IMR-90 (cell line): ENCODE measurements at regions not wholly inside any gene's neighbourhood (a gene's known extent, or its start where the extent isn't known, plus 50 kb on each side); places are given as distances from the start of the nearest gene placed in this dataset.

Experiments
- ATAC-seq: fragments of 200-7000 bp; cut with Tn5 transposase; 2 replicates; pipeline ENCODE4 v1.9.1; 2020; ENCODE audit warnings: low read depth, mild to moderate bottlenecking, moderate library complexity
- BruUV-seq: library from RNA; stranded (reverse); fragments of 400-500 nt; replicated peaks from 2 replicates; lab custom pipeline; 2021; lab: Mats Ljungman, UMichigan
- CTCF ChIA-PET: fragments of 300-600 bp; formaldehyde crosslinking; extraction: SDS; loops from one replicate; lab custom pipeline; 2021; ENCODE audit warnings: antibody characterized with exemption; lab: Yijun Ruan, JAX
- POLR2A ChIA-PET: fragments of 300-600 bp; sonication (Branson Sonifier 250); formaldehyde crosslinking; loops from one replicate; lab custom pipeline; 2022; ENCODE audit warnings: antibody characterized with exemption; ENCODE audit not compliant: unreplicated experiment; lab: Charles Lee
- DNase-seq: peaks from one replicate; pipeline ENCODE4 v3.0.0; 2013
- H2AFZ ChIP-seq: replicated peaks from 2 replicates; pipeline ENCODE3; 2013; ENCODE audit warnings: low read length, mild to moderate bottlenecking; ENCODE audit not compliant: poor library complexity
- H2AK5ac ChIP-seq: 2 replicates; pipeline ENCODE4 v1.6.1; 2013; ENCODE audit warnings: low read depth, low read length, inconsistent platforms
- H2AK9ac ChIP-seq: replicated peaks from 2 replicates; pipeline ENCODE3; 2013; ENCODE audit warnings: mild to moderate bottlenecking, low read depth, low read length, moderate library complexity; ENCODE audit not compliant: poor library complexity
- H2BK120ac ChIP-seq: 2 replicates; pipeline ENCODE4 v1.6.1; 2013; ENCODE audit warnings: low read depth, low read length, inconsistent platforms
- H2BK15ac ChIP-seq: 3 replicates; pipeline ENCODE4 v1.6.1; 2013; ENCODE audit warnings: low read depth, low read length, inconsistent platforms
- H2BK20ac ChIP-seq: 2 replicates; pipeline ENCODE4 v1.6.1; 2013; ENCODE audit warnings: low read depth, mild to moderate bottlenecking, inconsistent platforms, low read length, moderate library complexity
- H2BK5ac ChIP-seq: 2 replicates; pipeline ENCODE4 v1.6.1; 2013; ENCODE audit warnings: mild to moderate bottlenecking, low read depth, low read length, inconsistent platforms; ENCODE audit not compliant: poor library complexity, severe bottlenecking
- H3K14ac ChIP-seq: replicated peaks from 2 replicates; pipeline ENCODE4 v1.6.1; 2013; ENCODE audit warnings: low read depth, low read length, inconsistent platforms
- H3K18ac ChIP-seq: 2 replicates; pipeline ENCODE4 v1.6.1; 2013; ENCODE audit warnings: low read depth, low read length, control low read depth
- H3K23ac ChIP-seq: 2 replicates; pipeline ENCODE4 v1.6.1; 2013; ENCODE audit warnings: low read depth, low read length, inconsistent platforms
- H3K27ac ChIP-seq: 2 replicates; pipeline ENCODE4 v1.5.1; 2013; ENCODE audit warnings: mild to moderate bottlenecking, control low read depth, low read length; ENCODE audit not compliant: insufficient read depth
- H3K27me3 ChIP-seq: 2 replicates; pipeline ENCODE4 v1.6.1; 2013; ENCODE audit warnings: low read length; ENCODE audit not compliant: control insufficient read depth, insufficient read depth
- H3K36me3 ChIP-seq: 2 replicates; pipeline ENCODE4 v1.6.1; 2013; ENCODE audit warnings: low read length, mixed read lengths; ENCODE audit not compliant: control insufficient read depth, insufficient read depth
- H3K4ac ChIP-seq: 2 replicates; pipeline ENCODE4 v1.6.1; 2013; ENCODE audit warnings: low read depth, low read length, inconsistent platforms
- H3K4me1 ChIP-seq: 2 replicates; pipeline ENCODE4 v1.6.1; 2013; ENCODE audit warnings: low read length, mixed read lengths; ENCODE audit not compliant: control insufficient read depth, insufficient read depth
- H3K4me2 ChIP-seq: 2 replicates; pipeline ENCODE4 v1.6.1; 2013; ENCODE audit warnings: low read depth, mild to moderate bottlenecking, control low read depth, low read length, moderate library complexity
- H3K4me3 ChIP-seq: 2 replicates; pipeline ENCODE4 v1.5.1; 2013; ENCODE audit warnings: low read depth, mild to moderate bottlenecking, control low read depth, low read length, moderate library complexity; ENCODE audit not compliant: insufficient read depth
- H3K56ac ChIP-seq: 2 replicates; pipeline ENCODE4 v1.6.1; 2013; ENCODE audit warnings: low read length, inconsistent platforms; ENCODE audit not compliant: insufficient read depth; ENCODE audit errors: extremely low read depth
- H3K79me1 ChIP-seq, 2 experiments: 2 replicates each; pipeline ENCODE4 v1.6.1; 2013; ENCODE audit warnings: low read length in 2 of 2, inconsistent platforms in 1 of 2, low read depth in 1 of 2
- H3K9ac ChIP-seq: 2 replicates; pipeline ENCODE4 v1.6.1; 2013; ENCODE audit warnings: low read depth, low read length, control low read depth
- H3K9me1 ChIP-seq: 2 replicates; pipeline ENCODE4 v1.6.1; 2013; ENCODE audit warnings: low read length, inconsistent platforms; ENCODE audit not compliant: insufficient read depth
- H3K9me3 ChIP-seq: 2 replicates; pipeline ENCODE4 v1.6.1; 2013; ENCODE audit warnings: low read length; ENCODE audit not compliant: control insufficient read depth, insufficient read depth
- H4K20me1 ChIP-seq: 2 replicates; pipeline ENCODE4 v1.6.1; 2013; ENCODE audit warnings: low read length, inconsistent platforms; ENCODE audit not compliant: insufficient read depth
- H4K5ac ChIP-seq: 2 replicates; pipeline ENCODE4 v1.6.1; 2013; ENCODE audit warnings: mild to moderate bottlenecking, low read depth, low read length, control low read depth
- H4K8ac ChIP-seq, 2 experiments: 2 replicates each; pipeline ENCODE4 v1.6.1; 2013; ENCODE audit warnings: low read depth in 2 of 2, low read length in 2 of 2, control low read depth in 1 of 2, inconsistent platforms in 1 of 2
- H4K91ac ChIP-seq: 2 replicates; pipeline ENCODE4 v1.6.1; 2013; ENCODE audit warnings: low read depth, low read length, inconsistent platforms; ENCODE audit not compliant: insufficient read depth
- CEBPB ChIP-seq: IDR thresholded peaks from 2 replicates; pipeline ENCODE4 v1.6.1; 2012; ENCODE audit warnings: low read depth, low read length, improper control_type of control experiment
- CHD1 ChIP-seq: IDR thresholded peaks from 2 replicates; pipeline ENCODE4 v1.6.1; 2012; ENCODE audit warnings: low read depth, low read length, improper control_type of control experiment
- MAZ ChIP-seq: IDR thresholded peaks from 2 replicates; pipeline ENCODE4 v1.6.1; 2012; ENCODE audit warnings: low read depth, mild to moderate bottlenecking, low read length, improper control_type of control experiment, moderate library complexity, borderline replicate concordance
- POLR2A ChIP-seq: IDR thresholded peaks from 2 replicates; pipeline ENCODE4 v1.6.1; 2012; ENCODE audit warnings: mild to moderate bottlenecking, low read depth, low read length
- RAD21 ChIP-seq: IDR thresholded peaks from 2 replicates; pipeline ENCODE4 v1.6.1; 2012; ENCODE audit warnings: low read length, improper control_type of control experiment
- RFX5 ChIP-seq: IDR thresholded peaks from 2 replicates; pipeline ENCODE4 v1.8.0; 2012; ENCODE audit warnings: low read depth, mild to moderate bottlenecking, low read length, moderate library complexity
- WGBS, 2 experiments: methylation state at CpG; one replicate each; pipeline versions ENCODE4 v1.1.5 to v1.1.7; 2013; ENCODE audit warnings: missing lambda C conversion rate in 2 of 2; ENCODE audit not compliant: insufficient read length in 1 of 2; ENCODE audit errors: extremely low coverage in 2 of 2; 5-methylcytosine and 5-hydroxymethylcytosine counted together
- dilution Hi-C: fragments of 300-500 bp; cut with HindIII; formaldehyde crosslinking; loops from one replicate; pipeline ENCODE4 v1.14.3; 2018; ENCODE audit warnings: low sequenced_read_pairs; ENCODE audit not compliant: unreplicated experiment
- in situ Hi-C: fragments of 300-500 bp; cut with MboI; formaldehyde crosslinking; loops from 3 replicates; pipeline ENCODE4 v1.14.3; 2019; ENCODE audit warnings: low sequenced_read_pairs, inconsistent platforms, mixed read lengths
- intact Hi-C: fragments of 100-400 bp; cut with micrococcal nuclease; formaldehyde crosslinking; loops from 2 replicates; pipeline ENCODE4 v1.10.0; 2022

DNA sequence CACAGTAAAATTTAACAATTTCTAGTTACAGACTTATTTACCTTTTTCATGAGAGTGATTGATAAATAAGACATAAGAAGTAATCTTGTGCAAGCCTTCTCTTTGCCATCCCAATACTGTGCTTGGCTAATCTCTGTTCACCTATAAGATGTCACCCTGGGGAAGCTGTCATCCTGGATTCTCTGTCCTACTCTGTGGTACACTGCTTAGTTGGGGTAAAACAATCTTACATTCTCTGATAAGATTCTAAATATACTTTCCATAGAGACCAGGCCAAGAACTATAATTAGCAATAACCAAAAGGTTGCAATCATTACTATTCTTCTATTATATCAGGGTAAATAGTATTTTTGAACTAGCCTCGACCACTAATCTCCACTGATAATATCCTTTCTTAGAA is 1218.3 kb upstream of the CADM2 start:
- in situ Hi-C loops, result no loop called here
- DNase-seq (no peak), ATAC-seq (no peak)
- H2BK5ac ChIP-seq, result no peak overlapping the region
- H2BK15ac ChIP-seq, result no peak overlapping the region
- no peak overlapping the region for H3K9ac ChIP-seq
- no peak overlapping the region for H3K18ac ChIP-seq
- H4K8ac ChIP-seq, result no peak overlapping the region
- no peak overlapping the region for H2AFZ ChIP-seq
- no peak overlapping the region for H3K4me3 ChIP-seq
- H3K23ac ChIP-seq, result no peak overlapping the region
- H3K4me2 ChIP-seq, result no peak overlapping the region
- no peaks in the 10 kb centered on the region for H3K27me3 ChIP-seq
- H4K5ac ChIP-seq, result no peak overlapping the region
- no TSS peak for BruUV-seq
- no peaks in the 10 kb centered on the region for H3K36me3 ChIP-seq
- H3K4me1 ChIP-seq, result no peaks in the 10 kb centered on the region
- ChIA-PET POLR2A (no interaction called here), CTCF (interaction anchor here (0.6 kb wide), 1 partner anchor 13 kb away, joined by 3 read pairs; no protein-coding TSS in a partner anchor)
- no peaks in the 10 kb centered on the region for H4K20me1 ChIP-seq
- no peaks in the 10 kb centered on the region for H3K9me1 ChIP-seq
- no peaks in the 10 kb centered on the region for H3K79me1 ChIP-seq
- no peak overlapping the region for H3K56ac ChIP-seq
- no peaks in the 10 kb centered on the region; the same call in 1 of the 2 replicates for H3K9me3 ChIP-seq
- H3K27ac ChIP-seq, result no peak overlapping the region
- WGBS, 2 experiments, result no CpG with 5 or more reads among the region's 1 CpG
- H3K14ac ChIP-seq, result no peak overlapping the region
- H4K91ac ChIP-seq, result no peak overlapping the region
- no peak overlapping the region for H2BK120ac ChIP-seq
- no peak overlapping the region for H2AK9ac ChIP-seq
- H2BK20ac ChIP-seq, result no peak overlapping the region
- H3K4ac ChIP-seq, result no peak overlapping the region
- dilution Hi-C loops, result no loop called here
- H2AK5ac ChIP-seq, result no peak overlapping the region
- TF ChIP-seq RAD21 (no peak), CEBPB (no peak), MAZ (no peak), CHD1 (no peak), POLR2A (no peak), RFX5 (no peak)
- intact Hi-C loops, result no loop called here
